K562 (cell line): ENCODE measurements at regions not wholly inside any gene's neighbourhood (a gene's known extent, or its start where the extent isn't known, plus 50 kb on each side); places are given as distances from the start of the nearest gene placed in this dataset.

Experiments
- ATAC-seq: fragments of 200-7000 bp; cut with Tn5 transposase; 3 replicates; pipeline ENCODE4 v1.9.1; 2020; ENCODE audit warnings: moderate library complexity
- BruUV-seq: library from RNA; stranded (reverse); fragments of 400-500 nt; replicated peaks from 2 replicates; lab custom pipeline; 2021; lab: Mats Ljungman, UMichigan
- CTCF ChIA-PET: fragments of 300-600 bp; formaldehyde crosslinking; extraction: SDS; loops from one replicate; lab custom pipeline; 2021; ENCODE audit warnings: low intra/inter-chr PET ratio; lab: Yijun Ruan, JAX
- POLR2A ChIA-PET: fragments of 300-600, 350-650 bp; sonication (Branson Sonifier 250); formaldehyde crosslinking; extraction: SDS; loops from one replicate; lab custom pipeline; 2021; ENCODE audit warnings: antibody characterized with exemption, inconsistent platforms; lab: Yijun Ruan, JAX
- DNase-seq, 4 experiments: peaks; one replicate each; pipeline versions ENCODE4 v3.0.0 to v3.0.0-alpha.2; 2011 to 2018; ENCODE audit warnings: low spot score in 3 of 4, mixed read lengths in 3 of 4; ENCODE audit errors: extremely low read depth in 1 of 4
- FAIRE-seq: peaks from 2 replicates; lab custom pipeline; 2011; peaks lifted over from hg19 to GRCh38; lab: Jason Lieb, UNC
- H2AFZ ChIP-seq: 2 replicates; pipeline ENCODE4 v1.6.0; 2011; ENCODE audit warnings: low read depth, low read length, control low read depth, inconsistent platforms
- H3K27ac ChIP-seq: fragments of 200-600 bp; 3 replicates; pipeline ENCODE4 v1.8.0; 2011; ENCODE audit warnings: low read depth, mild to moderate bottlenecking, control low read depth, inconsistent platforms, low read length, moderate library complexity, mixed read lengths; ENCODE audit errors: extremely low read depth
- H3K27me3 ChIP-seq, 2 experiments: fragments of 300-600 bp in 1 of 2; 2 replicates in 1 of 2; 3 replicates in 1 of 2; pipeline versions ENCODE4 v1.6.0 to v1.8.0; 2011; ENCODE audit warnings: inconsistent platforms in 2 of 2, low read length in 2 of 2, mild to moderate bottlenecking in 1 of 2, mixed read lengths in 1 of 2, moderate library complexity in 1 of 2; ENCODE audit not compliant: control insufficient read depth in 2 of 2, insufficient read depth in 2 of 2
- H3K36me3 ChIP-seq: fragments of 300-600 bp; 3 replicates; pipeline ENCODE4 v1.8.0; 2011; ENCODE audit warnings: mild to moderate bottlenecking, low read length, inconsistent platforms; ENCODE audit not compliant: control insufficient read depth, insufficient read depth
- H3K4me1 ChIP-seq, 2 experiments: fragments of 200-600 bp in 1 of 2; replicated peaks in 1 of 2; 2 replicates in 1 of 2; 3 replicates in 1 of 2; pipeline versions ENCODE4 v1.5.1 to v1.8.0; 2011; ENCODE audit warnings: inconsistent platforms in 2 of 2, low read length in 2 of 2, mild to moderate bottlenecking in 1 of 2, mixed read lengths in 1 of 2, moderate library complexity in 1 of 2; ENCODE audit not compliant: control insufficient read depth in 2 of 2, insufficient read depth in 2 of 2
- H3K4me2 ChIP-seq: 2 replicates; pipeline ENCODE4 v1.6.1; 2011; ENCODE audit warnings: low read length, control low read depth, inconsistent platforms, mixed read lengths; ENCODE audit not compliant: insufficient read depth
- H3K4me3 ChIP-seq: fragments of 200-600 bp; sonication (generic), shearing (Covaris generic); 2 replicates; pipeline ENCODE4 v1.5.1; 2016; ENCODE audit warnings: control low read depth, inconsistent platforms
- H3K79me2 ChIP-seq: fragments of 200-600 bp; 3 replicates; pipeline ENCODE4 v1.8.0; 2011; ENCODE audit warnings: low read length, inconsistent platforms; ENCODE audit not compliant: control insufficient read depth, insufficient read depth
- H3K9ac ChIP-seq, 2 experiments: 2 replicates each; pipeline versions ENCODE4 v1.6.0 to v1.6.1; 2011; ENCODE audit warnings: low read depth in 2 of 2, low read length in 2 of 2, control low read depth in 1 of 2, inconsistent platforms in 1 of 2, mild to moderate bottlenecking in 1 of 2, mixed read lengths in 1 of 2; ENCODE audit not compliant: insufficient read depth in 1 of 2
- H3K9me1 ChIP-seq: one replicate; pipeline ENCODE4 v1.6.0; 2011; ENCODE audit warnings: inconsistent platforms, mild to moderate bottlenecking, low read length, moderate library complexity; ENCODE audit not compliant: control insufficient read depth, insufficient read depth
- H3K9me3 ChIP-seq: replicated peaks from 2 replicates; pipeline ENCODE4 v1.5.1; 2011; ENCODE audit warnings: low read depth, low read length, inconsistent platforms; ENCODE audit not compliant: control insufficient read depth, insufficient read depth
- H4K20me1 ChIP-seq: replicated peaks from 2 replicates; pipeline ENCODE4 v1.6.1; 2011; ENCODE audit warnings: low read length, inconsistent platforms, mixed read lengths; ENCODE audit not compliant: control insufficient read depth, insufficient read depth
- BACH1 ChIP-seq: fragments of 200-800 bp; sonication (Bioruptor generic); IDR thresholded peaks from 2 replicates; pipeline ENCODE4 v1.6.1; 2016; ENCODE audit warnings: missing genetic modification characterization, missing compliant biosample characterization
- JUNB ChIP-seq: fragments of 450-650 bp; formaldehyde crosslinking; conservative IDR thresholded peaks from 2 replicates; pipeline ENCODE4 v1.4.0; 2020; ENCODE audit warnings: mild to moderate bottlenecking
- KDM2B ChIP-seq: fragments of 250-450 bp; sonication (Bioruptor Pico); IDR thresholded peaks from 2 replicates; pipeline ENCODE4 v1.8.0; 2021; ENCODE audit warnings: mild to moderate bottlenecking, moderate library complexity
- MCM2 ChIP-seq: fragments of 450-650 bp; IDR thresholded peaks from 2 replicates; pipeline ENCODE4 v1.6.1; 2017; ENCODE audit warnings: low read depth, mild to moderate bottlenecking
- MXD1 ChIP-seq: fragments of 250-450 bp; sonication (Bioruptor Pico); IDR thresholded peaks from 2 replicates; pipeline ENCODE4 v1.8.0; 2021; ENCODE audit warnings: borderline replicate concordance, mild to moderate bottlenecking, moderate library complexity; ENCODE audit not compliant: poor library complexity, severe bottlenecking
- POLR2A ChIP-seq: fragments of 450-650 bp; conservative IDR thresholded peaks from 2 replicates; pipeline ENCODE4 v1.6.1; 2016
- YBX1 ChIP-seq: fragments of 450-650 bp; IDR thresholded peaks from 2 replicates; pipeline ENCODE4 v1.7.1; 2016; ENCODE audit warnings: mild to moderate bottlenecking
- YY1 ChIP-seq, 3 experiments: IDR thresholded peaks; 2 replicates each; pipeline ENCODE4 v1.6.1; 2011; ENCODE audit warnings: low read length in 2 of 3, mild to moderate bottlenecking in 2 of 3, moderate library complexity in 2 of 3, borderline replicate concordance in 1 of 3, control low read depth in 1 of 3, low read depth in 1 of 3; ENCODE audit not compliant: insufficient read depth in 3 of 3, insufficient replicate concordance in 2 of 3, control insufficient read depth in 1 of 3, insufficient read length in 1 of 3; ENCODE audit errors: extremely low read depth in 1 of 3
- ZNF274 ChIP-seq: IDR thresholded peaks from 2 replicates; pipeline ENCODE4 v1.6.1; 2011; ENCODE audit warnings: low read depth, mild to moderate bottlenecking, low read length, moderate library complexity, borderline replicate concordance
- WGBS: fragments of 100-300 bp; shearing (Covaris generic); methylation state at CpG from one replicate; pipeline ENCODE4 v1.1.6; 2016; ENCODE audit warnings: low coverage, mixed read lengths; ENCODE audit not compliant: insufficient coverage; ENCODE audit errors: missing lambda C conversion rate; 5-methylcytosine and 5-hydroxymethylcytosine counted together
- in situ Hi-C: fragments of 300-500 bp; cut with MboI; formaldehyde crosslinking; loops from 4 replicates; pipeline ENCODE4 v1.15.0; 2018; ENCODE audit warnings: inconsistent platforms, mixed read lengths
- intact Hi-C: fragments of 100-400 bp; cut with micrococcal nuclease; formaldehyde crosslinking; loops from 2 replicates; pipeline ENCODE4 v1.14.2; 2022

GRCh38 chr1:208808301-208808700, 564.1 kb upstream of the PLXNA2 start:
- intact Hi-C loops (no loop called here), in situ Hi-C loops (no loop called here)
- no TSS peak for BruUV-seq
- TF ChIP-seq JUNB (CRISPR knock-in tag) = no peak
- TF ChIP-seq POLR2A = no peak
- no peak for TF ChIP-seq KDM2B (CRISPR knock-in tag)
- TF ChIP-seq YBX1 = no peak
- Histone ChIP-seq H3K27ac (no peak overlapping the region), H3K9ac (no peak overlapping the region), H2AFZ (no peak overlapping the region), H3K4me1 (no peaks in the 10 kb centered on the region), H3K36me3 (no peaks in the 10 kb centered on the region), H3K79me2 (no peaks in the 10 kb centered on the region), H3K9me1 (no peaks in the 10 kb centered on the region), H3K27me3 (no peaks in the 10 kb centered on the region), H3K4me3 (no peak overlapping the region), H4K20me1 (no peaks in the 10 kb centered on the region), H3K9me3 (no peaks in the 10 kb centered on the region), H3K4me2 (no peak overlapping the region)
- FAIRE-seq (no peak), ATAC-seq (no peak), DNase-seq (no peak)
- POLR2A ChIA-PET = interaction anchor here (0.6 kb wide), 1 partner anchor 177 kb away, joined by 3 read pairs; no protein-coding TSS in a partner anchor
- CTCF ChIA-PET = no interaction called here
- 6% methylated on average over 1 of the region's 1 CpG for WGBS

GRCh38 chr1:208809876-208810275, 565.7 kb upstream of the PLXNA2 start:
- TF ChIP-seq MXD1 (CRISPR knock-in tag) (no peak), MCM2 (no peak), BACH1 (tag) (no peak), YY1 (IDR thresholded peaks at IDR 0.05; ENCODE audit: borderline replicate concordance in 1 of 3, control insufficient read depth in 1 of 3, extremely low read depth in 1 of 3, insufficient read depth in 3 of 3, insufficient read length in 1 of 3, insufficient replicate concordance in 2 of 3, low read depth in 1 of 3, low read length in 2 of 3) (no peak), ZNF274 (no peak)
- 0% methylated on average over 3 of the region's 3 CpGs for WGBS
- H3K36me3 ChIP-seq = no peaks in the 10 kb centered on the region
- H2AFZ ChIP-seq = no peak overlapping the region
- in situ Hi-C loops (no loop called here), intact Hi-C loops (no loop called here)
- no peak overlapping the region for H3K9ac ChIP-seq
- no peak overlapping the region for H3K27ac ChIP-seq
- H3K9me3 ChIP-seq = no peaks in the 10 kb centered on the region
- no peak for DNase-seq
- ATAC-seq = no peak
- H3K79me2 ChIP-seq = no peaks in the 10 kb centered on the region
- no peaks in the 10 kb centered on the region for H3K27me3 ChIP-seq
- H3K4me2 ChIP-seq = no peak overlapping the region
- no peaks in the 10 kb centered on the region for H3K9me1 ChIP-seq
- BruUV-seq = no TSS peak
- ChIA-PET POLR2A (no interaction called here), CTCF (interaction anchor here (0.5 kb wide), 1 partner anchor 418 kb away, joined by 4 read pairs; no protein-coding TSS in a partner anchor)
- H4K20me1 ChIP-seq = no peaks in the 10 kb centered on the region
- no peak overlapping the region for H3K4me3 ChIP-seq
- no peaks in the 10 kb centered on the region for H3K4me1 ChIP-seq
- FAIRE-seq = no peak
